Smooth muscle cell (in vitro differentiated cells): ENCODE measurements at regions not wholly inside any gene's neighbourhood (a gene's known extent, or its start where the extent isn't known, plus 50 kb on each side); places are given as distances from the start of the nearest gene placed in this dataset.
"Not testable (repeated sequence)": the region's sequence is repeated elsewhere in the genome, so short reads cannot be mapped to it uniquely, and the experiment has no call there.

Experiments used
- DNase-seq: peaks from one replicate; lab custom pipeline; 2025; ENCODE audit not compliant: unreplicated experiment; lab: John Stamatoyannopoulos, UW
- H2AFZ ChIP-seq: fragments of 200-600 bp; sonication (generic); 2 replicates; pipeline ENCODE4 v1.6.0; 2016; ENCODE audit warnings: antibody characterized with exemption, low read depth, mild to moderate bottlenecking
- H3F3A ChIP-seq: fragments of 200-600 bp; sonication (generic); 2 replicates; pipeline ENCODE4 v1.6.0; 2017; ENCODE audit warnings: antibody characterized with exemption, low read depth
- H3K27ac ChIP-seq: fragments of 200-600 bp; sonication (generic); 2 replicates; pipeline ENCODE4 v1.5.1; 2016; ENCODE audit warnings: low read depth, mild to moderate bottlenecking
- H3K27me3 ChIP-seq: fragments of 200-600 bp; sonication (generic); 2 replicates; pipeline ENCODE4 v1.6.1; 2016; ENCODE audit warnings: low read depth, mild to moderate bottlenecking
- H3K36me3 ChIP-seq: fragments of 200-600 bp; sonication (generic); 2 replicates; pipeline ENCODE4 v1.5.1; 2016; ENCODE audit warnings: low read depth
- H3K4me1 ChIP-seq: fragments of 200-600 bp; sonication (generic); 2 replicates; pipeline ENCODE4 v1.5.1; 2016; ENCODE audit warnings: low read depth
- H3K4me2 ChIP-seq: fragments of 200-600 bp; sonication (generic); 2 replicates; pipeline ENCODE4 v1.6.0; 2016; ENCODE audit warnings: mild to moderate bottlenecking
- H3K4me3 ChIP-seq: fragments of 200-600 bp; sonication (generic); 2 replicates; pipeline ENCODE4 v1.5.1; 2016; ENCODE audit warnings: mild to moderate bottlenecking
- H3K79me2 ChIP-seq: fragments of 200-600 bp; sonication (generic); 2 replicates; pipeline ENCODE4 v1.6.0; 2016; ENCODE audit warnings: low read depth, mild to moderate bottlenecking
- H3K9ac ChIP-seq: fragments of 200-600 bp; sonication (generic); 2 replicates; pipeline ENCODE4 v1.6.0; 2016; ENCODE audit warnings: low read depth
- H3K9me3 ChIP-seq: fragments of 200-600 bp; sonication (generic); replicated peaks from 2 replicates; pipeline ENCODE4 v1.5.1; 2016; ENCODE audit warnings: low read depth
- H4K20me1 ChIP-seq: fragments of 200-600 bp; sonication (generic); 2 replicates; pipeline ENCODE4 v1.6.0; 2016; ENCODE audit warnings: low read depth
- WGBS: methylation state at CpG from one replicate; pipeline ENCODE4 v1.1.7; 2016; ENCODE audit warnings: low lambda C conversion rate; 5-methylcytosine and 5-hydroxymethylcytosine counted together
- TF ChIP-seq, protein P1 (sequence below): fragments of 200-600 bp; sonication (generic); IDR thresholded peaks from 2 replicates; pipeline ENCODE4 v1.5.1; 2017; ENCODE audit warnings: borderline replicate concordance, mild to moderate bottlenecking, antibody characterized with exemption; ENCODE audit not compliant: insufficient read depth, poor library complexity, severe bottlenecking

DNA sequence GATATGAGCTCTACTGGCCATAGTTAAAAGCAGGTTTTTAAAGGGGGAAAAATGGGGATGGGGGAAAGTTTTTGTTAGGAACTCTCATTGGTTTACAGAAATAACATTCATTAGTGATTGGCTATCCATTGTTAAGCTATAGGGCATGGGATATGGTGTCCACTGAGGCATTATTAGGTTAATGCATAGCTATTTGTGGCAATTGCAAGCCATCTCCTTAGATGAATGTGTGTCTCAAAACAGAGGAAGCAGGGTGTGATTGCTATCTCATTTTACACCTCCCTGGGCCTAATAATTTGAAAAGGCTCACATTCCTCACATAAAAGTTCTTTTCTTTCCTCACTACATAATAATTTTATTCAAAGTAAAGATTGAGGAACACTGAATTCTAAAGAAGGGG is 396.6 kb downstream of the TAFA4 start:
- no peaks in the 10 kb centered on the region for H3K36me3 ChIP-seq
- DNase-seq = no peak

DNA sequence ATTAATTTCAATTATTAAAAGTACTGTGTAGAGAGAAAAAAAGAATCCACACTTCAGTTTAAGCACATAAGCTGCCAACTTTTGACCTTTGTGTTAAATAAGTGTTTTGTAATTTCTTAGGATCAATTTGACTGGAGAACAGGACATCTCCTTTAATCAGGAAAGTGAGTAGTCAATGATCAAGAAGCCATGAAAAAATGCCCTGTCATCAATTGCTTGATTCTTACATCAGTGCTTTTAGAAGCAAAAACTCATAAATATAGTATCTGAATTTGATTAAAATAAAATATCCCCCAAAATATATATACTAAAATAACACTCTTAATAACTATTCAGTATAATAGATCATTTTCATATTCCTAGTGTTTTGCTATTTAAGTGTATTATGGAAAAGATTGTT is 409.0 kb downstream of the TAFA4 start:
- no peak overlapping the region for H3K9ac ChIP-seq
- H3K9me3 ChIP-seq = no peaks in the 10 kb centered on the region
- H3K4me2 ChIP-seq = no peak overlapping the region
- TF ChIP-seq, protein P1, sequence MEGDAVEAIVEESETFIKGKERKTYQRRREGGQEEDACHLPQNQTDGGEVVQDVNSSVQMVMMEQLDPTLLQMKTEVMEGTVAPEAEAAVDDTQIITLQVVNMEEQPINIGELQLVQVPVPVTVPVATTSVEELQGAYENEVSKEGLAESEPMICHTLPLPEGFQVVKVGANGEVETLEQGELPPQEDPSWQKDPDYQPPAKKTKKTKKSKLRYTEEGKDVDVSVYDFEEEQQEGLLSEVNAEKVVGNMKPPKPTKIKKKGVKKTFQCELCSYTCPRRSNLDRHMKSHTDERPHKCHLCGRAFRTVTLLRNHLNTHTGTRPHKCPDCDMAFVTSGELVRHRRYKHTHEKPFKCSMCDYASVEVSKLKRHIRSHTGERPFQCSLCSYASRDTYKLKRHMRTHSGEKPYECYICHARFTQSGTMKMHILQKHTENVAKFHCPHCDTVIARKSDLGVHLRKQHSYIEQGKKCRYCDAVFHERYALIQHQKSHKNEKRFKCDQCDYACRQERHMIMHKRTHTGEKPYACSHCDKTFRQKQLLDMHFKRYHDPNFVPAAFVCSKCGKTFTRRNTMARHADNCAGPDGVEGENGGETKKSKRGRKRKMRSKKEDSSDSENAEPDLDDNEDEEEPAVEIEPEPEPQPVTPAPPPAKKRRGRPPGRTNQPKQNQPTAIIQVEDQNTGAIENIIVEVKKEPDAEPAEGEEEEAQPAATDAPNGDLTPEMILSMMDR = no peak
- no peaks in the 10 kb centered on the region for H3F3A ChIP-seq
- DNase-seq = no peak
- H2AFZ ChIP-seq = no peak overlapping the region
- no peaks in the 10 kb centered on the region for H4K20me1 ChIP-seq
- H3K79me2 ChIP-seq = no peaks in the 10 kb centered on the region
- no peaks in the 10 kb centered on the region for H3K36me3 ChIP-seq
- no peaks in the 10 kb centered on the region for H3K27me3 ChIP-seq
- no peak overlapping the region for H3K27ac ChIP-seq
- peaks cover 7% of the 10 kb centered on the region for H3K4me1 ChIP-seq
- H3K4me3 ChIP-seq = no peak overlapping the region

More for the DNA sequence above, 396.6 kb downstream of the TAFA4 start:
- Histone ChIP-seq H3K9me3 (no peaks in the 10 kb centered on the region), H3K4me3 (no peak overlapping the region), H3K9ac (no peak overlapping the region), H3F3A (no peaks in the 10 kb centered on the region), H3K27ac (no peak overlapping the region), H3K27me3 (no peaks in the 10 kb centered on the region), H2AFZ (no peak overlapping the region), H3K79me2 (no peaks in the 10 kb centered on the region), H3K4me1 (no peaks in the 10 kb centered on the region), H4K20me1 (no peaks in the 10 kb centered on the region), H3K4me2 (no peak overlapping the region)
- TF ChIP-seq, protein P1 = no peak

DNA sequence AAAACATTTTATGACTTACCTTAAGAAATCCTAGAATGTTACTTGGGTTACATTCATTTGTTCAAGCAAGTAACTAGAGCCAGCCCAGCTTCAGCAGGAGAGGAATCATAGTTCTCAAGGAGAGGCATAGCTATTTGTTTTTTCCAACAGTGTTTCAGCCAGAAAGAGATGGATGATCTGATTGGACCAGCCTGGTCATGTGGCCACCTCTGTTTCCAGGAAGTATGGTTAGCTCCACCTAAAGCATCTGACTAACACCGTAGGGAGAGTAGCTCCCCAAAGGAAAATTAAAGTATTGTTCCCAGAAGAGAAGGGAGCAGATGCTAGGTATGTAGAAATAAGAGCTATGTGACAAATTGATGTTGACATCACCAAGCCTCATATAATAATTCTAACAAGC is 417.1 kb downstream of the TAFA4 start:
- Histone ChIP-seq H3K9me3 (no peaks in the 10 kb centered on the region), H3K79me2 (no peaks in the 10 kb centered on the region), H3K27ac (no peak overlapping the region), H3K4me2 (no peak overlapping the region), H3K9ac (no peak overlapping the region), H2AFZ (no peak overlapping the region), H3K27me3 (no peaks in the 10 kb centered on the region), H3K4me1 (no peaks in the 10 kb centered on the region), H4K20me1 (no peaks in the 10 kb centered on the region), H3F3A (no peaks in the 10 kb centered on the region), H3K4me3 (no peak overlapping the region), H3K36me3 (no peaks in the 10 kb centered on the region)
- WGBS = 81% methylated on average over 1 of the region's 1 CpG
- DNase-seq = no peak
- TF ChIP-seq, protein P1 = no peak

DNA sequence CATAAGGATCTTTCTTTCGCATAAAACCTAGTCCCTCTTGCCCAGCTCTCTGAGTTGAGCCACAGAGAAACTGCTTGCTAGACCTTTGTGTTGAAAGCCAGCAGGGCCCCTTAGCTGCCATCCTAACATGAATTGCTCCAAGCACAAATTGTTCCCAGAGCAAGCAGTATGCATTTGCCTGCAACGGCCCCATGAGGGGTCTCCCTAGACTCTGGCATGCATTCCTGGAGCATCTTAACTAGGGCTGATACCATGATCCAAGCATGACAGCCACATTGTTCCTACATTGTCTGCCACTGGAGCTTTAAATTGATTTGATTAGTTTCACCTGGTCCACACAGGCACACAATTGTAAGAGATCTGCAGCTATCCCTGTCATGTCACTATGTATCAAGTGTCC is 428.1 kb downstream of the TAFA4 start:
- DNase-seq = no peak
- TF ChIP-seq, protein P1 = no peak
- Histone ChIP-seq H3K9me3 (no peaks in the 10 kb centered on the region), H3K27me3 (no peaks in the 10 kb centered on the region), H3K4me1 (no peaks in the 10 kb centered on the region), H3K4me2 (no peak overlapping the region), H3K79me2 (no peaks in the 10 kb centered on the region), H3K4me3 (no peak overlapping the region), H3K36me3 (no peaks in the 10 kb centered on the region), H3K9ac (no peak overlapping the region), H4K20me1 (no peaks in the 10 kb centered on the region), H2AFZ (no peak overlapping the region), H3K27ac (no peak overlapping the region), H3F3A (no peaks in the 10 kb centered on the region)
- 75% methylated on average over 2 of the region's 2 CpGs for WGBS

DNA sequence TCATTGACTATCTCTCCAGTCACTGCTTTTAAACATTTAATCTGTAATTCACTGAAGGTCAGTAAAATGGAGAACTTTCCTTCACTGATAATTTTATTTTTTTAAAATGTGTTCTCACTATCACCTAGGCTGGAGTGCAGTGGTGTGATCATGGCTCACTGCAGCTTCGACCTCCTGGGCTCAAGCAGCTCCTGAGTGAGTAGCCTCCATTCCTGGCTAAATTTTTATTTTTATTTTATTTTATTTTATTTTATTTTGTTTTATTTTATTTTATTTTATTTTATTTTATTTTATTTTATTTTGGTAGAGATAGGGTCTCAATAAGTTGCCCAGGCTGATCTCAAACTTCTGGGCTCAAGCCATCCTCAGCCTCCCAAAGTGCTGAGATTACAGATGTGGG is 446.5 kb downstream of the TAFA4 start:
- not testable (repeated sequence) for H4K20me1 ChIP-seq, H3K9me3 ChIP-seq, H3K27me3 ChIP-seq, H3K4me1 ChIP-seq, DNase-seq, H3K4me2 ChIP-seq, H2AFZ ChIP-seq, H3K9ac ChIP-seq, H3K4me3 ChIP-seq, H3K79me2 ChIP-seq, H3F3A ChIP-seq, H3K27ac ChIP-seq, H3K36me3 ChIP-seq
- 95% methylated on average over 1 of the region's 1 CpG for WGBS
